BE2C (cell line): ENCODE measurements at regions not wholly inside any gene's neighbourhood (a gene's known extent, or its start where the extent isn't known, plus 50 kb on each side); places are given as distances from the start of the nearest gene placed in this dataset.

Experiments
- DNase-seq: peaks from one replicate; pipeline ENCODE4 v3.0.0-alpha.2; 2020
- H3K27me3 ChIP-seq: fragments of 250-450 bp; sonication (Bioruptor Pico); 2 replicates; pipeline ENCODE4 v1.5.1; 2020; ENCODE audit warnings: mild to moderate bottlenecking
- H3K36me3 ChIP-seq: fragments of 250-450 bp; sonication (Bioruptor Pico); 2 replicates; pipeline ENCODE4 v1.5.1; 2020; ENCODE audit warnings: mild to moderate bottlenecking
- H3K4me1 ChIP-seq: fragments of 250-450 bp; sonication (Bioruptor Pico); 2 replicates; pipeline ENCODE4 v1.5.1; 2020
- H3K4me3 ChIP-seq: 2 replicates; pipeline ENCODE4 v1.5.1; 2011; ENCODE audit warnings: low read depth, low read length
- H3K9me3 ChIP-seq: fragments of 250-450 bp; sonication (Bioruptor Pico); 2 replicates; pipeline ENCODE4 v1.5.1; 2020
- TF ChIP-seq, protein P1 (sequence below): IDR thresholded peaks from 2 replicates; pipeline ENCODE4 v1.5.1; 2012; ENCODE audit warnings: mild to moderate bottlenecking, low read depth, low read length

- H3K36me3 ChIP-seq: no peaks in the 10 kb centered on the region
- H3K27me3 ChIP-seq: no peaks in the 10 kb centered on the region
- TF ChIP-seq, protein P1, sequence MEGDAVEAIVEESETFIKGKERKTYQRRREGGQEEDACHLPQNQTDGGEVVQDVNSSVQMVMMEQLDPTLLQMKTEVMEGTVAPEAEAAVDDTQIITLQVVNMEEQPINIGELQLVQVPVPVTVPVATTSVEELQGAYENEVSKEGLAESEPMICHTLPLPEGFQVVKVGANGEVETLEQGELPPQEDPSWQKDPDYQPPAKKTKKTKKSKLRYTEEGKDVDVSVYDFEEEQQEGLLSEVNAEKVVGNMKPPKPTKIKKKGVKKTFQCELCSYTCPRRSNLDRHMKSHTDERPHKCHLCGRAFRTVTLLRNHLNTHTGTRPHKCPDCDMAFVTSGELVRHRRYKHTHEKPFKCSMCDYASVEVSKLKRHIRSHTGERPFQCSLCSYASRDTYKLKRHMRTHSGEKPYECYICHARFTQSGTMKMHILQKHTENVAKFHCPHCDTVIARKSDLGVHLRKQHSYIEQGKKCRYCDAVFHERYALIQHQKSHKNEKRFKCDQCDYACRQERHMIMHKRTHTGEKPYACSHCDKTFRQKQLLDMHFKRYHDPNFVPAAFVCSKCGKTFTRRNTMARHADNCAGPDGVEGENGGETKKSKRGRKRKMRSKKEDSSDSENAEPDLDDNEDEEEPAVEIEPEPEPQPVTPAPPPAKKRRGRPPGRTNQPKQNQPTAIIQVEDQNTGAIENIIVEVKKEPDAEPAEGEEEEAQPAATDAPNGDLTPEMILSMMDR: no peak
- no peak overlapping the region for H3K4me3 ChIP-seq
- peaks cover 12% of the 10 kb centered on the region for H3K4me1 ChIP-seq
- no peak for DNase-seq
- H3K9me3 ChIP-seq: no peaks in the 10 kb centered on the region
These were observed 73.5 kb upstream of the SERTAD2 start for GRCh38 chr2:64727013-64727767.

GRCh38 chr2:64727843-64728463, 74.2 kb upstream of the SERTAD2 start:
- H3K27me3 ChIP-seq: no peaks in the 10 kb centered on the region
- H3K9me3 ChIP-seq: no peaks in the 10 kb centered on the region
- peak; percentile 8 for DNase-seq
- no peaks in the 10 kb centered on the region for H3K36me3 ChIP-seq
- no peak overlapping the region for H3K4me3 ChIP-seq
- peaks cover 12% of the 10 kb centered on the region for H3K4me1 ChIP-seq
- TF ChIP-seq, protein P1: no peak

DNA sequence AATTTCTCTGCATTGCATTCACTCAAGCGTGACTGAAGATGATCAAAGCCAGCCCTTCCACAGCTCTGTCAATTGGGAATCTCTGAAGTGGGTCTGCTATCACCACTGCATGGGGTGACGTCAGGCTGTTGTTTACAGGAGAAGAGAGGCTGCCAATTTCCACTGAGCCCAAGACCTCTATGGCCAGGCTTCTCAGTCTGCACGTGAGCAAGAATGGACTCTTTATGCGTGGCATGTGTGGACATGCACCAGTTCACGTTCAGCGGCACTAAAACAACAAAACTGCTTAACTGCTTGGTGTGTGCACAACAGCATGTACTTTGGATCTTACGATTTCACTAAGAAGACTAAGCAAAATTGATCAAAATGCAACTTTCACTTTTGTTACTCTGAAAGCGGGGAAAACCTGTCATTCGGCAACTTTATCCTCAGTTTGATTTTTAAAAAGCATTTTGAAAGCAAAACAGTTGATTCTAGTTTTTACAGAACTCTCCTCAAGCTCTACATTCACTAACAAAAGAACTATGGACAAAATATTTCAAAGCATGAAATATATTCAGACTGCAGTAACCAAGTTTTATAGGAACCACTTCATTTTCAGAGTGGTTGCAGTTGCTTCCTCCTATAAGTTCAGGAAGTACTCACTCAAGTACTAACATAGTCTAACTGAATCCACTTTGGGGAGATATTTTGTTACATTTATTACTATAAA, 77.0 kb upstream of the SERTAD2 start:
- Histone ChIP-seq H3K9me3 (no peaks in the 10 kb centered on the region), H3K4me3 (peak overlapping the region; percentile 32), H3K27me3 (no peaks in the 10 kb centered on the region), H3K4me1 (peaks cover 12% of the 10 kb centered on the region), H3K36me3 (no peaks in the 10 kb centered on the region)
- TF ChIP-seq, protein P1: no peak
- peak; percentile 65 for DNase-seq

DNA sequence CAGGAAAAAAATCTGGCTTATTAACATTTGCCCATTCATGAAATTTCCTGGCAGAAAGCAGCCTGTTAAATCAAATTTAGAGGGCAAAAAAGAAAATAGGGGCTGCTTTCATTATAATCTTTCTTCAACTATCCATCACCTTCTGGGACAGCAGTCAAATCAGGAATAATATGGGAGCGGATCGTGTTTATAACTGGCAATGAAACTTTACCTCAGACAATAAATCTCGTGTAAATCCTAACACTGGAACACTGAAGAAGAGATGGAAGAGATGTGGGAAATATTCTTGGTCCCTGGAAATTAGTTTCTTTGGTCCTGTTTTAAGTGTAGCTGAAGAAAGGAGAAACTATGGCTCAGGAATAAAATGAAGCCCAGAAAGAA, 77.5 kb upstream of the SERTAD2 start:
- H3K27me3 ChIP-seq: no peaks in the 10 kb centered on the region
- no peaks in the 10 kb centered on the region for H3K9me3 ChIP-seq
- H3K4me3 ChIP-seq: no peak overlapping the region
- no peak for DNase-seq
- no peaks in the 10 kb centered on the region for H3K36me3 ChIP-seq
- TF ChIP-seq, protein P1: no peak
- peaks cover 12% of the 10 kb centered on the region for H3K4me1 ChIP-seq

GRCh38 chr2:64731746-64732145, 78.0 kb upstream of the SERTAD2 start:
- Histone ChIP-seq H3K4me1 (peaks cover 12% of the 10 kb centered on the region), H3K36me3 (no peaks in the 10 kb centered on the region), H3K4me3 (no peak overlapping the region), H3K27me3 (no peaks in the 10 kb centered on the region), H3K9me3 (no peaks in the 10 kb centered on the region)
- TF ChIP-seq, protein P1: no peak
- DNase-seq: no peak
